SK-N-SH (cell line): ENCODE measurements at regions not wholly inside any gene's neighbourhood (a gene's known extent, or its start where the extent isn't known, plus 50 kb on each side); places are given as distances from the start of the nearest gene placed in this dataset.

ENCODE experiments used
- CTCF ChIA-PET: fragments of 300-600, 350-600 bp; formaldehyde crosslinking; extraction: SDS; loops from one replicate; lab custom pipeline; 2021; lab: Yijun Ruan, JAX
- POLR2A ChIA-PET: fragments of 350-600 bp; sonication (Branson Sonifier 250); formaldehyde crosslinking; extraction: SDS; loops from one replicate; lab custom pipeline; 2020; ENCODE audit warnings: antibody characterized with exemption, inconsistent platforms; lab: Yijun Ruan, JAX
- DNase-seq: peaks from one replicate; pipeline ENCODE4 v3.0.0; 2012
- H2AFZ ChIP-seq: fragments of 200-600 bp; sonication (generic); 2 replicates; pipeline ENCODE4 v1.8.1; 2016; ENCODE audit warnings: antibody characterized with exemption, mild to moderate bottlenecking, low read depth
- H3F3A ChIP-seq: fragments of 200-600 bp; sonication (generic); replicated peaks from 2 replicates; pipeline ENCODE3; 2016; ENCODE audit warnings: antibody characterized with exemption, mild to moderate bottlenecking; ENCODE audit not compliant: insufficient read depth
- H3K27ac ChIP-seq, 2 experiments: fragments of 200-500 bp in 1 of 2; fragments of 200-600 bp in 1 of 2; sonication (Bioruptor generic) in 1 of 2; sonication (generic), shearing (Covaris generic) in 1 of 2; 2 replicates each; pipeline versions ENCODE4 v1.5.1 to v1.6.1; 2014 to 2016; ENCODE audit warnings: low read depth in 2 of 2, inconsistent platforms in 1 of 2, low read length in 1 of 2, mild to moderate bottlenecking in 1 of 2, mixed read lengths in 1 of 2
- H3K27me3 ChIP-seq: fragments of 200-600 bp; sonication (generic), shearing (Covaris generic); 2 replicates; pipeline ENCODE4 v1.6.1; 2016; ENCODE audit warnings: mixed run types; ENCODE audit not compliant: insufficient read depth
- H3K36me3 ChIP-seq, 2 experiments: fragments of 200-500 bp in 1 of 2; fragments of 200-600 bp in 1 of 2; sonication (Bioruptor generic) in 1 of 2; sonication (generic) in 1 of 2; replicated peaks in 1 of 2; 2 replicates each; pipeline versions ENCODE3 to v1.5.1; 2014 to 2016; ENCODE audit warnings: low read length in 1 of 2, mild to moderate bottlenecking in 1 of 2; ENCODE audit not compliant: insufficient read depth in 2 of 2, control insufficient read depth in 1 of 2
- H3K4me1 ChIP-seq, 2 experiments: fragments of 200-500 bp in 1 of 2; fragments of 200-600 bp in 1 of 2; sonication (Bioruptor generic) in 1 of 2; sonication (generic), shearing (Covaris generic) in 1 of 2; 2 replicates each; pipeline versions ENCODE4 v1.5.1 to v1.6.1; 2014 to 2016; ENCODE audit warnings: low read depth in 1 of 2, low read length in 1 of 2, mixed run types in 1 of 2; ENCODE audit not compliant: insufficient read depth in 2 of 2, control insufficient read depth in 1 of 2
- H3K4me2 ChIP-seq: fragments of 200-600 bp; sonication (generic), shearing (Covaris generic); 2 replicates; pipeline ENCODE4 v1.6.1; 2017; ENCODE audit warnings: mixed run types
- H3K4me3 ChIP-seq, 2 experiments: fragments of 200-500 bp in 1 of 2; fragments of 200-600 bp in 1 of 2; sonication (Bioruptor generic) in 1 of 2; sonication (generic), shearing (Covaris generic) in 1 of 2; 2 replicates each; pipeline versions ENCODE4 v1.5.1 to v1.8.1; 2014 to 2016; ENCODE audit warnings: low read depth in 2 of 2, inconsistent platforms in 1 of 2, low read length in 1 of 2, mild to moderate bottlenecking in 1 of 2, mixed read lengths in 1 of 2, moderate library complexity in 1 of 2
- H3K79me2 ChIP-seq: fragments of 200-600 bp; sonication (generic); 2 replicates; pipeline ENCODE4 v1.8.1; 2017; ENCODE audit warnings: mild to moderate bottlenecking; ENCODE audit not compliant: insufficient read depth
- H3K9ac ChIP-seq: fragments of 200-600 bp; sonication (generic); 2 replicates; pipeline ENCODE4 v1.6.1; 2017; ENCODE audit warnings: mixed run types
- H3K9me2 ChIP-seq: fragments of 200-600 bp; sonication (generic); 2 replicates; pipeline ENCODE4 v1.6.1; 2017; ENCODE audit warnings: mixed run types
- H3K9me3 ChIP-seq: fragments of 200-600 bp; sonication (generic); 2 replicates; pipeline ENCODE4 v1.6.1; 2017; ENCODE audit warnings: mixed run types, mild to moderate bottlenecking, moderate library complexity
- H4K20me1 ChIP-seq: fragments of 200-600 bp; sonication (generic); 2 replicates; pipeline ENCODE4 v1.6.1; 2017; ENCODE audit warnings: mild to moderate bottlenecking, mixed run types; ENCODE audit not compliant: insufficient read depth
- ELF1 ChIP-seq: IDR thresholded peaks from 2 replicates; pipeline ENCODE4 v1.4.0; 2012
- GABPA ChIP-seq: IDR thresholded peaks from 2 replicates; pipeline ENCODE4 v1.4.0; 2012; ENCODE audit warnings: low read depth, mild to moderate bottlenecking
- GATA2 ChIP-seq: sonication (generic); formaldehyde crosslinking; IDR thresholded peaks from 2 replicates; pipeline ENCODE4 v1.5.0; 2020; ENCODE audit warnings: mild to moderate bottlenecking, missing genetic modification reagents
- MXI1 ChIP-seq: IDR thresholded peaks from 2 replicates; pipeline ENCODE4 v1.6.1; 2012; ENCODE audit warnings: mild to moderate bottlenecking, low read depth, low read length, improper control_type of control experiment
- NFIC ChIP-seq: IDR thresholded peaks from 2 replicates; pipeline ENCODE4 v1.4.0; 2012; ENCODE audit warnings: borderline replicate concordance
- RAD21 ChIP-seq: IDR thresholded peaks from 2 replicates; pipeline ENCODE4 v1.6.1; 2012; ENCODE audit warnings: mild to moderate bottlenecking, low read length
- RCOR1 ChIP-seq: fragments of 150-350 bp; IDR thresholded peaks from 2 replicates; pipeline ENCODE4 v1.6.1; 2017; ENCODE audit warnings: antibody characterized with exemption, low read length
- RXRA ChIP-seq: IDR thresholded peaks from 2 replicates; pipeline ENCODE4 v1.4.0; 2012; ENCODE audit warnings: low read depth, mild to moderate bottlenecking, borderline replicate concordance
- SIN3A ChIP-seq: IDR thresholded peaks from 2 replicates; pipeline ENCODE4 v1.6.1; 2012; ENCODE audit warnings: low read depth, mild to moderate bottlenecking, low read length, moderate library complexity, borderline replicate concordance
- SMC3 ChIP-seq: IDR thresholded peaks from 2 replicates; pipeline ENCODE4 v1.6.1; 2012; ENCODE audit warnings: low read depth, low read length, improper control_type of control experiment
- TAF1 ChIP-seq: IDR thresholded peaks from 2 replicates; pipeline ENCODE4 v1.6.1; 2012; ENCODE audit warnings: low read depth, mild to moderate bottlenecking, low read length, moderate library complexity, borderline replicate concordance
- TEAD4 ChIP-seq: IDR thresholded peaks from 2 replicates; pipeline ENCODE4 v1.4.0; 2012; ENCODE audit warnings: mild to moderate bottlenecking, borderline replicate concordance; ENCODE audit not compliant: insufficient read depth
- WGBS: methylation state at CpG from one replicate; pipeline ENCODE4 v1.1.6; 2017; ENCODE audit warnings: low lambda C conversion rate; 5-methylcytosine and 5-hydroxymethylcytosine counted together
- TF ChIP-seq, protein P1 (sequence below): IDR thresholded peaks from 2 replicates; pipeline ENCODE4 v1.4.0; 2012; ENCODE audit warnings: low read depth
- TF ChIP-seq, protein P2 (sequence below): IDR thresholded peaks from 2 replicates; pipeline ENCODE4 v1.4.0; 2012; ENCODE audit warnings: low read depth, borderline replicate concordance
- TF ChIP-seq, protein P3 (sequence below): fragments of 150-350 bp; IDR thresholded peaks from 2 replicates; pipeline ENCODE4 v1.6.1; 2016; ENCODE audit warnings: mild to moderate bottlenecking, low read depth, low read length

DNA sequence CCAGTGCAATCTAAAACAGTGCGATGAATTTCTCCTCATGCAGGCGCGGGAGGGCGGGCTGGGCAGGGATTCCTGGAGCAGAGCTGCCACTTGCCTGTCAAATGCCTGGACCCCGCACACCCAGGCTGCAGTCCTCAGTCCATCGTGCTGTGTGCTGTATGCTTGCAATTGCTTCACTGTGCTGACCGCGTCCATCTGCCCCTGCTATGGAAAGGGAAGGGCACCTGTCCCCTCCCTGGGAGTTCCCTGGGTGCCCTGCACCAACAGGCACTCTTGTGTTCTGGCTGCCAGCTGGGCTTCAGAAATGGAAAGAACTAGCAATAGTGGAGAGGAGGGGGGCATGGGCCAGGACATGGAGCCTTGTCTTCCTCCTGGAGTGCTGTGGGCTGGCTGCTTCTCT, 185.4 kb upstream of the B3GAT1 start (continued):
- no peak for TF ChIP-seq TAF1
- no peak for TF ChIP-seq GABPA
- TF ChIP-seq, protein P1, sequence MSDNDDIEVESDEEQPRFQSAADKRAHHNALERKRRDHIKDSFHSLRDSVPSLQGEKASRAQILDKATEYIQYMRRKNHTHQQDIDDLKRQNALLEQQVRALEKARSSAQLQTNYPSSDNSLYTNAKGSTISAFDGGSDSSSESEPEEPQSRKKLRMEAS, result no peak

DNA sequence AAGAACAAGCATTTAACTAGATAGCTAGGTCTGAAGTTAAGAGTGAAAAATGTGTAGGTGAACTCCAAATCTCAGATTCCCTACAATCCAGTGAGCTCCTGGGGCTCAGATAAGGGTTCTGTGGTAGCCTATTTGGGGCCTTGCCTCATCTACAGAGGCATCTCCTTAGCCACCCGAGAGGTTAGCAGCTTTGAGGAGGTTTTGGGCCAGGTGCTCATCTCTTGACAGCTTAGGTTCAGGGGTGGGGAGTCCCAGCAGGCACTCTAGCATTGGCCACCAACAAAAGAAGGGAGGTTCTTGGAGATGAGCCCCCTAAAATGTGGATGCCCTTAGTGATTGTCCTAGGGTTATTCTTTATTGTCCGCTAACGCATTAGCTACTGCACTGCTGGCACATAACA, 184.4 kb upstream of the B3GAT1 start:
- Histone ChIP-seq H3K27me3 (no peaks in the 10 kb centered on the region), H3K9me3 (0 out of 2 replicates have a peak, but pooled peaks cover 2% of the 10 kb centered on the region), H2AFZ (no peak overlapping the region), H3K27ac (no peak overlapping the region), H4K20me1 (no peaks in the 10 kb centered on the region), H3K4me2 (no peak overlapping the region), H3K9ac (no peak overlapping the region)
- POLR2A ChIA-PET, result no interaction called here
- DNase-seq, result no peak
- CTCF ChIA-PET, result no interaction called here
- 65% methylated on average over 2 of the region's 3 CpGs for WGBS
- TF ChIP-seq, protein P2, sequence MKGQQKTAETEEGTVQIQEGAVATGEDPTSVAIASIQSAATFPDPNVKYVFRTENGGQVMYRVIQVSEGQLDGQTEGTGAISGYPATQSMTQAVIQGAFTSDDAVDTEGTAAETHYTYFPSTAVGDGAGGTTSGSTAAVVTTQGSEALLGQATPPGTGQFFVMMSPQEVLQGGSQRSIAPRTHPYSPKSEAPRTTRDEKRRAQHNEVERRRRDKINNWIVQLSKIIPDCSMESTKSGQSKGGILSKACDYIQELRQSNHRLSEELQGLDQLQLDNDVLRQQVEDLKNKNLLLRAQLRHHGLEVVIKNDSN, result no peak
- TF ChIP-seq RXRA, result no peak
- no peak for TF ChIP-seq NFIC
- no peak for TF ChIP-seq GATA2
- no peak for TF ChIP-seq GABPA
- no peak for TF ChIP-seq SMC3
- no peak for TF ChIP-seq SIN3A
- TF ChIP-seq RAD21, result no peak
- no peak for TF ChIP-seq ELF1
- no peak for TF ChIP-seq RCOR1
- TF ChIP-seq MXI1, result no peak
- TF ChIP-seq, protein P1, result no peak
- TF ChIP-seq, all 33 proteins: peak for 0
- no peaks in the 10 kb centered on the region for H3F3A ChIP-seq
- H3K9me2 ChIP-seq, result no peaks in the 10 kb centered on the region
- no peaks in the 10 kb centered on the region for H3K79me2 ChIP-seq
- H3K4me3 ChIP-seq, result no peak overlapping the region
- H3K4me1 ChIP-seq, result no peaks in the 10 kb centered on the region
- H3K36me3 ChIP-seq, result no peaks in the 10 kb centered on the region

DNA sequence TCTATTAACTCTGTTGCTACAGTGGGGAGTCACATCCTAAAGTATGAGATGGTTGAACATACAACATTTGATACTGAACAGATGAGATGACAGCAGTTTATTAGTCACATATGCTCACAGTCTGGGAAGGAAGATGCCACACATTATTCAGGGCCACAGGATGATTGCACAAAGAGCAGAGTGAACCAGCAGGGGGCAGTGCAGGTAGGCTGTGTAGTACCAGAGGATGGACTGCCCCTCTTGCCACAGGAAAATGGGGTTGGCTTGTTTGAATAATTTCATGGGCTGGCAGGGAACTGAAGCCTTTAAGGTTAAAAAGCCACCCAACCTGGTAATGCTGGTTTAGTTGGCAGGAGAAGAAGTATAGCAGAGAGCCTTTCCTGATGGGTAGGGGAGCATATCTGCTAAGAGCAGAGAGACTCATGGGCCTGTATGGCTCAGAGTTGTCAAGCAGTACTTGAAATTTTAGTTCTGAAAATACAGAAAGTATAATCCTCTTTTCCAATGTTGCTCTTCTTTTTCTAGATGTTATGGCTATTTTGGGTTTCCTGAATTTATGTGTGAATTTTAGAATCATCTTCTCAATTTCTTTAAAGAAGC, 180.4 kb upstream of the B3GAT1 start:
- Histone ChIP-seq H3K27me3 (no peaks in the 10 kb centered on the region), H3K4me2 (no peak overlapping the region), H3F3A (no peaks in the 10 kb centered on the region), H3K4me1 (no peaks in the 10 kb centered on the region), H3K9me3 (no peaks in the 10 kb centered on the region), H2AFZ (no peak overlapping the region), H4K20me1 (no peaks in the 10 kb centered on the region), H3K9me2 (no peaks in the 10 kb centered on the region), H3K36me3 (no peaks in the 10 kb centered on the region), H3K27ac (no peak overlapping the region)
- POLR2A ChIA-PET, result no interaction called here
- TF ChIP-seq RAD21, result peak; percentile 61
- no peak for TF ChIP-seq TEAD4
- peak; percentile 31; the same call in 1 of the 2 replicates for TF ChIP-seq SMC3
- TF ChIP-seq, protein P3, sequence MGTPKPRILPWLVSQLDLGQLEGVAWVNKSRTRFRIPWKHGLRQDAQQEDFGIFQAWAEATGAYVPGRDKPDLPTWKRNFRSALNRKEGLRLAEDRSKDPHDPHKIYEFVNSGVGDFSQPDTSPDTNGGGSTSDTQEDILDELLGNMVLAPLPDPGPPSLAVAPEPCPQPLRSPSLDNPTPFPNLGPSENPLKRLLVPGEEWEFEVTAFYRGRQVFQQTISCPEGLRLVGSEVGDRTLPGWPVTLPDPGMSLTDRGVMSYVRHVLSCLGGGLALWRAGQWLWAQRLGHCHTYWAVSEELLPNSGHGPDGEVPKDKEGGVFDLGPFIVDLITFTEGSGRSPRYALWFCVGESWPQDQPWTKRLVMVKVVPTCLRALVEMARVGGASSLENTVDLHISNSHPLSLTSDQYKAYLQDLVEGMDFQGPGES, result no peak
- no peak for TF ChIP-seq RCOR1
- no peak for TF ChIP-seq NFIC
- TF ChIP-seq, all 33 proteins: peak for 2
- Histone ChIP-seq H3K9ac (no peak overlapping the region), H3K4me3 (no peak overlapping the region; a peak in 1 of 4 replicates), H3K79me2 (no peaks in the 10 kb centered on the region)
- DNase-seq, result peak; percentile 51
- CTCF ChIA-PET, result interaction anchor here (0.6 to 1.3 kb wide), 6 partner anchors 9 to 276 kb away, joined by 3 to 4 read pairs (median 3); no protein-coding TSS in a partner anchor
